ENCODE measurements at regions not wholly inside any gene's neighbourhood (a gene's known extent, or its start where the extent isn't known, plus 50 kb on each side); places are given as distances from the start of the nearest gene placed in this dataset.
"Not testable (repeated sequence)": the region's sequence is repeated elsewhere in the genome, so short reads cannot be mapped to it uniquely, and the experiment has no call there.

DNA sequence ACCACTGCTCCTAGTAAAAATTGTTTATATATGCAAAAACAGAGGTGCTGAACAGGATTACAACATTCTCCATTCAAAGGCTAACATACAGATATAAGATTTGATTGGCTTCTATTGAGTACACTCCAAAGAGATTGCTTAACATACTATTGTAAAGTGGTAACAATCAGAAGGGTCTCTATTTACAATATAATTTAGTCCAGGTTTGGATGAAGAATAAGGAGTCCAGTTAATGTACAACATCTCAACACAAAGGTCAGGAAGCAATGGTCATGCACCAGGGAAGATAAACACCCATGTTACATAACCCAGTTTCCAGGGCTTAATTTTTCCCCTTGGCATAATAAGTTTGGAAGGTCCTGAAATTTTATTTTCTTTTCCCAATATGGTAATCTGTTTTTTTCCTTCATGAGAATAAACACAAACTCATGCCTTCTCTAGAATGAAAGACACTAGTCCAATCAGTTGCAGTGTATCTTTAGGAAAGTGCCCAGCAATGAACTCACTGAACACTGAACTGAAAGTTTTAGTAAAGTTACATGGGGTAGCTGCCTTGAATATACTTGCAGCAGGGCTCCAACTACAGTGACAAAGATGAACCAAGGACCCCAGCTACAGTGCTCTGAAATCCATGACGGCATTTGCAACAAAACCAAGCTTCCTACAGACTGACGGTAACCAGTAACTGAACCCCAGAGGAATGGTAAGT is 255.3 kb upstream of the GJE1 start:
- DNase-seq (ENCODE audit: insufficient read length, low spot score) (no peak), FAIRE-seq (no peak)
- TF ChIP-seq POLR2A (IDR thresholded peaks at IDR 0.05; ENCODE audit: low read depth, low read length): no peak

DNA sequence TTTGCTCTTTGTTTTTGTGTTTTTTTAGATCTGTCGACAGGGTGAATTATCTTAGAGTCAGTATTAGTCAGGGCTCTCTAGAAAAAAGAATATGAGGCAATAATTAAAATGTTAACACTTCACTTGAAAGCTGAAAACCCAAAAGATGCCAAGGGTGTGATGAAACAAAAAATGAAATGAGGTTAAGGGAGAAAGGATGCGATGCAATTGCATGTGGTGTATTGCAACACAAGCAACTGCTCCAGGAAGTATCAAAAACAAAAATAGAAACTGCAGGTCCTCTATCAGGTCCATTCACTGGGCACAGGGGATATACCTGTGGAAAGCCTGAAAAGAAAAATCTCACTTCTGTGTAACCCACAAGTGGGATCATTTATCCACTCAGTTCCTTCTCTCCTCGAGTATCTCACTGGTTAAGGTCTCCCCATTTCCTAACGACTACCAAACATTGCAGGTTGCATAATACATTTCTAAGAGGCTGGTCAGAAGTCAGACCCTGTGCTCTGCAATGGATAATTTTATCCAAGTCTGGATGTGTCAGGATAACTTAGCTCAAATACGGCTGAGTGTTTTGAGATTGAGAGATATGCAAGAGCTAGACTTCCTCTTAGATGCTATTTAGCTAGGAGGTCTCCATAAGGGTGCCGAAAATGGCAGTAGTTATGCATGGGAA is 257.7 kb upstream of the GJE1 start:
- DNase-seq (ENCODE audit: insufficient read length, low spot score) (no peak), FAIRE-seq (no peak)
- TF ChIP-seq POLR2A (IDR thresholded peaks at IDR 0.05; ENCODE audit: low read depth, low read length): no peak

DNA sequence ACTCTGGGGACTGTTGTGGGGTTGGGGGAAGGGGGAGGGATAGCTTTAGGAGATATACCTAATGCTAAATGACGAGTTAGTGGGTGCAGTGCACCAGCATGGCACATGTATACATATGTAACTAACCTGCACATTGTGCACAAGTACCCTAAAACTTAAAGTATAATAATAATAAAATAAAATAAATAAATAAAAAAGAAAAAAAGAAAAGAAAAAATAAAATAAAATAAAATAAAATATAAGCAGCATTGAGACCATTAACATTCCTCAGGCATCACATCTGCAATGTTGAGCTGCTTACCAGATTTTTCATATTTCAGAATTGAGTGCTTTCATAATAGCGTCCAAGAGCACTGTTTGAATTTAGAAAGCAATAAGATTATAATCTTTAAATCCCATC is 263.2 kb upstream of the GJE1 start:
- DNase-seq (ENCODE audit: insufficient read length, low spot score); FAIRE-seq: not testable (repeated sequence)

DNA sequence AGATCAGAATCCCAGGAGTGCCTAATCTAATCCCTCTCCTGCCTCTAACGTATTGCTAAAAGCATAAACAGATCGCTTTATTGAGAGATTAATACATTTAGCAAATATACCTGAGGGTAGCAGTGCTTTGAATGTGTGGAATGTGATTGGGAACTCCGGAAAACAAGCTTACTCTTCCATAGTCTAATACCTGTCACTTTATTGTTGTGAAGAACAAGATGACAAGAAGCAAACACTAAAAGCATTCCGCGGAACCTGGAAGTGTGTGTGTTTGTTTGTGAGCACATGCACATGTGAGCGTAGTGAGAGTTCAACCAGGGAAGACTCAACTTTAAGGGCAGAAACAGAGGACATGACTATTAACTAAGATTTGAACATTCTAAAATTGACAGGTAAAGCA is 265.0 kb upstream of the GJE1 start:
- DNase-seq (ENCODE audit: insufficient read length, low spot score): no peak
- FAIRE-seq: no peak
- no peak for TF ChIP-seq POLR2A (IDR thresholded peaks at IDR 0.05; ENCODE audit: low read depth, low read length)

DNA sequence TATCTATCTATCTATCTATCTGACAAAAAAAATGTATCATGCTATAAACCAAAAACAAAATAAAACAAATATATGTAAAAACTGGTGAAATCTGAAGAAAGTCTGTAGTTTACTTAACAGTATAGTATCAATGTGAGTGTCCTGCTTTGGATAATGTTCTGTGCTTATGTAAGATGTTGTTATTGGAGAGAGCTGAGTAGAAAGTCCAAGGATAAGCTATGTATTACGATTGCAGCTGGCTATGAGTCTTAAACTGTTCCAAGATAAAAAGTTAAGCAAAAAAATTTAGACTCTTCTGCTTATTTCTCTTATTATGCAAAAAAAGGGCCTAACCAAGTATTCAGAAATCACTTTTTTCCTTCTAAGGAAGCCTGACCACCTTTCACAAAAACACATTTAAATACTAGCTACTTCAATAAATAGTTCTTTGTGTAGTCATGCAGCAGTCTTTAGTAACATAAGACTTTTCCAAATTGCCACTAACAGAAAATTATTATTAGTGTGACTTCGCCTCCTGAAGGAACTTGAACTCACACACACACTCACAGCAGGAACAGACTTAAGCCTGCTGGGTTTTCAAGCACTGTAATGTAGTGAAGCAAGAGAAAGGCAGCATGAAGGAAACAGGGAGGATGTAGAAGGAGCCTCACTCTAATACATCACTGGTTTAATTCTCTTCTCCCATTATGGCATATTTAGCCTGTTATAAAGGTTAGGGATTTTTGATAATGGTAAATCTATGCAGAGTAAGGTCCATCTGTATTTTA is 265.8 kb upstream of the GJE1 start:
- FAIRE-seq (no peak), DNase-seq (ENCODE audit: insufficient read length, low spot score) (no peak)
- TF ChIP-seq POLR2A (IDR thresholded peaks at IDR 0.05; ENCODE audit: low read depth, low read length): no peak

DNA sequence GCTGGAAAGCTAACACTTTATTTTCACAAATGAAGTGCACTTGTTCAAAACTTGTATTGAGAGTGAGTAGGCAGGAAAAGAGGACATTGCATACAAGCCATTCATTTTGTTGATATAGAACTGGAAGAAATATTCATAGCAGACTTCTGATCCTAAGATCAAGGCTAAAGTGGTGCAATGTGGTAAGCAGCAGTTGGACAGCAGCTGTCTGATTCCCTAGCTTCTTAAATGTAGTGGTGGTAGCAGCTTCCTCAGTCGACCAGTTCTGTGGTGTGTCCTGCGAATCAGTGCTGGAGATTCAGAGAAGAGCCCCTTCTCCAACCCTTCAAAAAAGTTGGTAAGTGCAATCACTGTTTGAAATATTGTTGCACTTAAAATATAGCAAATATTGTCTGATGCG is 281.7 kb upstream of the GJE1 start:
- TF ChIP-seq POLR2A (IDR thresholded peaks at IDR 0.05; ENCODE audit: low read depth, low read length): no peak
- FAIRE-seq (no peak), DNase-seq (ENCODE audit: insufficient read length, low spot score) (no peak)

DNA sequence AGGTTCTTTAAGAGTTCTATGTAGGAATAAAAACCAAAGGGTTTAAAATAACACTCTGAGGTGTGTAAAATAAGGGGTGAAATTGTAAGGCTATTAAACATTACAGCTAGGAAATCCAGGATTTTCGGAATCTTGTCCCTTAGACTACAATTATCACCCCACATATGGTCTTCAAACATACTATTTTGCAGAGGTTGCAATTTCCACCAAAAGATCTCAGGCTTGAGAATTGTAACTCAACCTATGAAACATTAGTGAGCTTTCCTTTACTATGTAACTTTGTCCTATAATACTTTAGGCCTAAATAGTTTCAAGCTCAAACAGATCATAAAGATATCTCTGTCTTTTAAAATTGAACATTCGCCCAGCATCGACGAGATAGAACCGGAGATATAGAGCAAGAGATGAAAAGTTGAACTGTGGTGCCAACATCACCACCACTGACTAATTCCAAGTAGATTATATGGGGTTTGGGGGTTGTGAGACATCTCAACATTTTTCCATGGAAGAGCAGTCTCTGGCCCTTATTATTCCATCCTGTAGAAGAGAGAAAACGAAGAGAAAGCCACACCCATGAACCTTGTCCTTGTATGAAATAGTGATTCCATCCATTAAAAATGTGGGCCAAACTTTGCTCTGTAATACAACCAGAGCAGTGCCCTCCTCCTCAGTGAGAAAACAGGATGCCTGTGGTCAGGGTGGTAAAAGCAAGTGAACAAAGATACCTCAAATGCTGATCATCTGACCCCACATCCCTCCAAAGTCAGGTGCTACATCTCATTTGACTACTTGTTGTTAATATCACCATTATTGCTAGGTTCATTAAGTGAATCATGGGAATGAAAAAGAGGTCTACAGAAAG is 284.5 kb upstream of the GJE1 start:
- TF ChIP-seq POLR2A (IDR thresholded peaks at IDR 0.05; ENCODE audit: low read depth, low read length): no peak
- FAIRE-seq (peak; percentile 36), DNase-seq (ENCODE audit: insufficient read length, low spot score) (peak; percentile 2)

DNA sequence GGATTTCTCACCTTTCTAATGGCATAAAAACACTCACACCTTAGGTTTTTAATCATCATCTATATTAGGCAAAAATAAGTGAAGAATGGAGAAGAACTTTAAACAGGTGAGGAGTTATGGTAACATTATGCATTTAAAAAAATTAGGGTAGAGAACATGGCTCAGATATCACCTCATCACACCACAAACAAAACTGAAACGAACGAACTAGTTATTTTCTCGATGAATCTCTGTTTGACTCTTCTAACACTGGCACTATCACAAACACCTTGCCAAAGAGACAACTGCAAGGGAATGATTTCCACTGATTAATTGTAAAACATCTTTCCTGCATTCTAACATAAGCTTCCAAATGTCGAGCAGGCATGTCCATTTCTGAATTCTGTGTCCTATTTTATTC is 286.1 kb upstream of the GJE1 start:
- TF ChIP-seq POLR2A (IDR thresholded peaks at IDR 0.05; ENCODE audit: low read depth, low read length): no peak
- FAIRE-seq (no peak), DNase-seq (ENCODE audit: insufficient read length, low spot score) (no peak)

DNA sequence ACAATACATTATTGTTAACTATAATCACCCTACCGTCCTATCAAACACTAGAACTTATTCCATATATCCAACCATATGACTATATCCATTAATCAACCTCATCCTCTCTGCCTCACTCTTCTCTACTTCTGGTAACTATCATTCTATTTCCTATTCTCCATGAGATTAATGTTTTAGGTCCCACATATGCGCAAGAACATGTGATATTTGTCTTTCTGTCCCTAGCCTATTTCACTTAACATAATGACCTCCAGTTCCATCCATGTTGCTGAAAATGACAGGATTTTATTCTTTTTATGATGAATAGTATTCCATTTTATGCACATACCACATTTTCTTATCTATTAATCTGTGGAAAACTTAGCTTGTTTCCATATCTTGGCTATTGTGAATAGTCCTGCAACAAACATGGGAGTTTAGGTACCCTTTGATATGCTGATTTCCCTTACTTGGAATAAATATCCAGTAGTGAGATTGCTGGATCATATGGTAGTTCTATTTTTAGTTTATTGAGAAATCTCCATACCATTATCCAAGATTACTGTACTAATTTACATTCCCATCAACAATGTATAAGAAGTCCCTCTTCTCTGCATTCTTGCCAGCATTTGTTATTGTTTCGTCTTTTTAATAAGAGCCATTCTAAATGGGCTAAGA is 289.4 kb upstream of the GJE1 start:
- FAIRE-seq (no peak), DNase-seq (ENCODE audit: insufficient read length, low spot score) (no peak)
- no peak for TF ChIP-seq POLR2A (IDR thresholded peaks at IDR 0.05; ENCODE audit: low read depth, low read length)

DNA sequence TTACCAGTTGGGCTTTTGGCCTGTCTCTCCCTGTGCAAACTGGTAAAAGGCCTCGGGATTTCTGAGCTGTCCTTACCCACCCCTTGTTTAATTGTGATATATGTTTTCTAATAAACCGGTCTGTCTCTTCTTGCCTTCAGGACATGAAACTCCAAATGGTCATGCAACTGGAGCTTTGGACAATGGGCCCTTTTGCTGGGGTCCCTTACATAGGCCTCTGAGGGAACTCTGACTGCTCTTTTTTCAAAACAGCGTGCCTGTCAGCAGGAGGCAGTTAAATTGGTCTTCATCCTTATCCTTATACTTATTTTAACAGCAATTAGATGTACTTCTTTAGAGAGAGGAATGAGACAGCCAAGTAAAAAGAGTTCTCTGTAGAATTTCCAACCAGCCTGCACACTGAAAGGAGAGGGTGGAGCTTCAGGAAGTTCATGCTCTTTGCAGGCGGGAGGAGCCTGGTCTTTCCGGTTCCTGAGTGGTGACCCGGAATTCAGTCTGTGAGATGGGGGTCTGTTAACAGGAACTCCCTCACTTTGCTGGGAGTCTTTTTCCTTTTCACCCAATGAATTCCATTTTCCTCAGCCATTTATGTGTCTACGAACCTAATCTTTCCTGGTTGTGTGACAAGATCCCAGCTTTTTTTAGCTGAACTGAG is 299.6 kb upstream of the GJE1 start:
- TF ChIP-seq POLR2A (IDR thresholded peaks at IDR 0.05; ENCODE audit: low read depth, low read length): no peak
- DNase-seq (ENCODE audit: insufficient read length, low spot score) (no peak), FAIRE-seq (no peak)

DNA sequence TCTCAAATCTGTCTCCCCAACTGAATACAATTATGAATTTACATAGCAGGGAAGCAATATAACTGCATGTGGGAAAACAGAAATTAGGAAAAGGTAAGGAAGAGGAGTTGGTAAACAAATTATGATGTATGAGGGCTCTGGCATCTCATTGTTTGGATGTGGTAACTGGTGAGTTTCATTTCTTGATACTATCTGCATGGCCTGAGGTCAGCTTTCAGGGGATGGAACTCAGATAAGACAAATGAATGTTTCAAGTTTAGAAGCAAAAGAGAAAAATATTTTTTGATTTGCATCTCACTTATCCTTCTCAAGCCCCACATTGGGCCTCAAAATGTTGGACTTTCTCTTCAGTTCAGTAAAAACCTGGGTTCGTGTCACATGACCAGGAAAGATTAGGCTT is 302.2 kb upstream of the GJE1 start:
- FAIRE-seq (no peak), DNase-seq (ENCODE audit: insufficient read length, low spot score) (no peak)
- TF ChIP-seq POLR2A (IDR thresholded peaks at IDR 0.05; ENCODE audit: low read depth, low read length): no peak

DNA sequence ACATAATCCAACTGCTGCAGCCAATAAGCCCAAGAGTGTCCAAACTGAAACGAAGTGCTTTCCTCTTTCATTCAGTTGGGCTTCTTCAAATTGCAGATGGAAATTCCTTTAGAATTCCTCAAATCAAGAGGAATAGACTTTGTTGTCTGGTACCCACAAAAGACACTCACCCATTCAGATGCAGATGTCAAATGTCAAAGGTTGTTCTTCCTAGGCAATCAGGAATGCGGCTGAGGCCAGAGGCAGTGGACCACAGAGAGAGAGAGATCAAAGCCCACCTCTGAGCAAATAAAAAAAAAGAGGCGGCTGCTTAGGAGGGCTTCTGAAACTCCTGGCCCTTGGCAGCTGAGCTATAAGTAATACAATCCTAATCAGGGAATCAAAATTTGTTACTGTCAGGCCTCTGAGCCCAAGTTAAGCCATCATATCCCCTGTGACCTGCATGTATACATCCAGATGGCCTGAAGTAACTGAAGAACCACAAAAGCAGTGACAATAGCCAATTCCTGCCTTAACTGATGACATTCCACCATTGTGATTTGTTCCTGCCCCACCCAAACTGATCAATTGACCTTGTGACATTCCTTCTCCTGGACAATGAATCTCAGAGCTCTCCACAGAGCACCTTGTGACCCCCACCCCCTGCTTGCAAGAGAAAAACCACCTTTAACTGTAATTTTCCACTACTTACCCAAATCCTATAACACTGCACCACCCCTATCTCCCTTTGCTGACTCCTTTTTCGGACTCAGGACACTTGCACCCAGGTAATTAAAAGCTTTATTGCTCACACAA is 303.0 kb upstream of the GJE1 start:
- FAIRE-seq (no peak), DNase-seq (ENCODE audit: insufficient read length, low spot score) (no peak)
- no peak for TF ChIP-seq POLR2A (IDR thresholded peaks at IDR 0.05; ENCODE audit: low read depth, low read length)

Data from H54 (cell line).